Activated T-cell treated with anti-CD3 and anti-CD28 coated beads, Interleukin-2, amount 50 U/mL, for 4 hours (primary cell): ENCODE measurements at regions not wholly inside any gene's neighbourhood (a gene's known extent, or its start where the extent isn't known, plus 50 kb on each side); places are given as distances from the start of the nearest gene placed in this dataset.
"Not testable (repeated sequence)": the region's sequence is repeated elsewhere in the genome, so short reads cannot be mapped to it uniquely, and the experiment has no call there.

Experiments
- ATAC-seq, 2 donors: fragments of 200-7000 bp; cut with Tn5 transposase; one replicate each; pipeline ENCODE4 v1.10.0; 2021
- DNase-seq: peaks from one replicate; pipeline ENCODE4 v3.0.0-alpha.2; 2020
- H3K27me3 Mint-ChIP-seq: one replicate; pipeline ENCODE4 v1.8.0; 2021; ENCODE audit warnings: low read depth, mixed read lengths
- H3K36me3 Mint-ChIP-seq: one replicate; pipeline ENCODE4 v1.8.0; 2022; ENCODE audit warnings: mixed read lengths; ENCODE audit not compliant: insufficient read depth
- H3K4me1 Mint-ChIP-seq: one replicate; pipeline ENCODE4 v1.8.0; 2021; ENCODE audit warnings: low read depth, mixed read lengths
- H3K4me3 Mint-ChIP-seq: one replicate; pipeline ENCODE4 v1.8.0; 2021; ENCODE audit warnings: mild to moderate bottlenecking, moderate library complexity, mixed read lengths
- H3K9me3 Mint-ChIP-seq: one replicate; pipeline ENCODE4 v1.8.0; 2021; ENCODE audit warnings: mixed read lengths

- Mint-ChIP-seq H3K9me3 (peaks cover 10% of the 10 kb centered on the region), H3K4me1 (no peaks in the 10 kb centered on the region), H3K27me3 (peaks cover 6% of the 10 kb centered on the region), H3K4me3 (no peak overlapping the region), H3K36me3 (no peaks in the 10 kb centered on the region)
- DNase-seq (no peak), ATAC-seq (no peak)
Observed at GRCh38 chr1:242966892-242967291, 288.2 kb downstream of the CEP170 start.

- not testable (repeated sequence) for H3K27me3 Mint-ChIP-seq, DNase-seq, ATAC-seq, H3K9me3 Mint-ChIP-seq, H3K4me1 Mint-ChIP-seq, H3K4me3 Mint-ChIP-seq, H3K36me3 Mint-ChIP-seq
Observed at GRCh38 chr1:242959397-242959796, 295.7 kb downstream of the CEP170 start.

GRCh38 chr1:242954945-242955344 lies 300.1 kb downstream of the CEP170 start:
- not testable (repeated sequence) for H3K4me3 Mint-ChIP-seq, ATAC-seq, H3K4me1 Mint-ChIP-seq, H3K27me3 Mint-ChIP-seq, H3K36me3 Mint-ChIP-seq, DNase-seq, H3K9me3 Mint-ChIP-seq

- Mint-ChIP-seq H3K9me3 (peaks cover 4% of the 10 kb centered on the region), H3K27me3 (peaks cover 4% of the 10 kb centered on the region), H3K4me1 (no peaks in the 10 kb centered on the region), H3K36me3 (no peaks in the 10 kb centered on the region), H3K4me3 (no peak overlapping the region)
- ATAC-seq (no peak), DNase-seq (no peak)
Observed at GRCh38 chr1:242946206-242946605, 308.9 kb downstream of the CEP170 start.

- H3K4me3 Mint-ChIP-seq, H3K9me3 Mint-ChIP-seq, DNase-seq, H3K27me3 Mint-ChIP-seq, H3K4me1 Mint-ChIP-seq, ATAC-seq, H3K36me3 Mint-ChIP-seq: not testable (repeated sequence)
Observed at GRCh38 chr1:242936725-242937124, 318.4 kb downstream of the CEP170 start.

GRCh38 chr1:242924717-242925116 lies 330.4 kb downstream of the CEP170 start:
- not testable (repeated sequence) for H3K4me1 Mint-ChIP-seq, H3K36me3 Mint-ChIP-seq, DNase-seq, H3K27me3 Mint-ChIP-seq, H3K4me3 Mint-ChIP-seq, ATAC-seq, H3K9me3 Mint-ChIP-seq

GRCh38 chr1:242923603-242924002 lies 331.5 kb downstream of the CEP170 start:
- H3K36me3 Mint-ChIP-seq, DNase-seq, H3K4me1 Mint-ChIP-seq, ATAC-seq, H3K4me3 Mint-ChIP-seq, H3K27me3 Mint-ChIP-seq, H3K9me3 Mint-ChIP-seq: not testable (repeated sequence)

- not testable (repeated sequence) for H3K4me1 Mint-ChIP-seq, H3K9me3 Mint-ChIP-seq, H3K4me3 Mint-ChIP-seq, H3K36me3 Mint-ChIP-seq, H3K27me3 Mint-ChIP-seq, ATAC-seq, DNase-seq
Observed at GRCh38 chr1:242914729-242915128, 340.4 kb downstream of the CEP170 start.

- not testable (repeated sequence) for ATAC-seq
Observed at GRCh38 chr1:242912855-242913254, 342.2 kb downstream of the CEP170 start.

GRCh38 chr1:242900558-242900957 lies 354.5 kb downstream of the CEP170 start:
- not testable (repeated sequence) for ATAC-seq, H3K36me3 Mint-ChIP-seq, H3K4me3 Mint-ChIP-seq, H3K27me3 Mint-ChIP-seq, H3K4me1 Mint-ChIP-seq, DNase-seq, H3K9me3 Mint-ChIP-seq

More at GRCh38 chr1:242912855-242913254, 342.2 kb downstream of the CEP170 start:
- not testable (repeated sequence) for H3K4me3 Mint-ChIP-seq, H3K27me3 Mint-ChIP-seq, H3K9me3 Mint-ChIP-seq, H3K4me1 Mint-ChIP-seq, DNase-seq, H3K36me3 Mint-ChIP-seq

- no peak for DNase-seq
- Mint-ChIP-seq H3K4me3 (no peak overlapping the region), H3K4me1 (no peaks in the 10 kb centered on the region), H3K27me3 (peaks cover 9% of the 10 kb centered on the region), H3K9me3 (no peaks in the 10 kb centered on the region), H3K36me3 (no peaks in the 10 kb centered on the region)
- ATAC-seq, result no peak
Observed at GRCh38 chr1:242890192-242890741, 364.8 kb downstream of the CEP170 start.

- Mint-ChIP-seq H3K9me3 (no peaks in the 10 kb centered on the region), H3K36me3 (no peaks in the 10 kb centered on the region), H3K27me3 (peaks cover 11% of the 10 kb centered on the region), H3K4me1 (no peaks in the 10 kb centered on the region), H3K4me3 (no peak overlapping the region)
- ATAC-seq (no peak), DNase-seq (no peak)
Observed at GRCh38 chr1:242886137-242886536, 361.6 kb upstream of the PLD5 start.

GRCh38 chr1:242880022-242880421 lies 355.5 kb upstream of the PLD5 start:
- H3K9me3 Mint-ChIP-seq, H3K4me3 Mint-ChIP-seq, H3K36me3 Mint-ChIP-seq, DNase-seq, H3K4me1 Mint-ChIP-seq, ATAC-seq, H3K27me3 Mint-ChIP-seq: not testable (repeated sequence)

- ATAC-seq (no peak), DNase-seq (no peak)
- Mint-ChIP-seq H3K4me1 (no peaks in the 10 kb centered on the region), H3K4me3 (no peak overlapping the region), H3K9me3 (no peaks in the 10 kb centered on the region), H3K36me3 (no peaks in the 10 kb centered on the region), H3K27me3 (peaks cover 5% of the 10 kb centered on the region)
Observed at GRCh38 chr1:242877743-242878142, 353.2 kb upstream of the PLD5 start.

GRCh38 chr1:242877229-242877628 lies 352.7 kb upstream of the PLD5 start:
- no peaks in the 10 kb centered on the region for H3K36me3 Mint-ChIP-seq
- no peaks in the 10 kb centered on the region for H3K9me3 Mint-ChIP-seq
- ATAC-seq (no peak), DNase-seq (no peak)
- no peaks in the 10 kb centered on the region for H3K4me1 Mint-ChIP-seq
- H3K27me3 Mint-ChIP-seq, result peaks cover 3% of the 10 kb centered on the region
- no peak overlapping the region for H3K4me3 Mint-ChIP-seq

GRCh38 chr1:242876030-242876429 lies 351.5 kb upstream of the PLD5 start:
- ATAC-seq, result no peak
- Mint-ChIP-seq H3K9me3 (no peaks in the 10 kb centered on the region), H3K27me3 (peaks cover 6% of the 10 kb centered on the region), H3K36me3 (no peaks in the 10 kb centered on the region), H3K4me3 (no peak overlapping the region), H3K4me1 (no peaks in the 10 kb centered on the region)
- no peak for DNase-seq
